Thoracic aorta (tissue), 2 donors: ENCODE measurements at regions not wholly inside any gene's neighbourhood (a gene's known extent, or its start where the extent isn't known, plus 50 kb on each side); places are given as distances from the start of the nearest gene placed in this dataset.

Source experiments
- ATAC-seq: fragments of 150-250 bp; one replicate; pipeline ENCODE4 v1.8.0; 2017; ENCODE audit warnings: low read depth; ENCODE audit not compliant: insufficient number of reproducible peaks, low FRiP score
- DNase-seq: peaks from one replicate; pipeline ENCODE4 v3.0.0-alpha.2; 2020; ENCODE audit warnings: low spot score
- H3K27ac ChIP-seq, 2 donors: fragments of 200-600 bp; sonication (generic); 1 replicate in 1 of 2; 2 replicates in 1 of 2; pipeline ENCODE4 v1.5.1; 2016; ENCODE audit warnings: mild to moderate bottlenecking in 2 of 2, moderate library complexity in 2 of 2
- H3K27me3 ChIP-seq: fragments of 200-600 bp; sonication (generic); replicated peaks from 2 replicates; pipeline ENCODE4 v1.6.0; 2016; ENCODE audit warnings: mild to moderate bottlenecking; ENCODE audit not compliant: insufficient read depth
- H3K36me3 ChIP-seq: fragments of 200-600 bp; sonication (generic); one replicate; pipeline ENCODE4 v1.5.1; 2016
- H3K4me1 ChIP-seq, 2 donors: fragments of 200-600 bp; sonication (generic); 1 replicate in 1 of 2; 2 replicates in 1 of 2; pipeline versions ENCODE4 v1.5.1 to v1.6.0; 2016; ENCODE audit warnings: low read depth in 2 of 2, mild to moderate bottlenecking in 1 of 2; ENCODE audit not compliant: control insufficient read depth in 1 of 2
- H3K4me3 ChIP-seq: fragments of 200-600 bp; sonication (generic); 2 replicates; pipeline ENCODE4 v1.5.1; 2016; ENCODE audit warnings: mild to moderate bottlenecking
- H3K9me3 ChIP-seq: fragments of 200-600 bp; sonication (generic); 2 replicates; pipeline ENCODE4 v1.5.1; 2016
- CTCF ChIP-seq: fragments of 200-600 bp; sonication (generic); IDR thresholded peaks from one replicate; pipeline ENCODE4 v1.5.1; 2019; ENCODE audit warnings: antibody characterized with exemption

GRCh38 chr13:83184819-83185218, 697.5 kb downstream of the SLITRK1 start:
- DNase-seq = no peak

GRCh38 chr13:83184150-83184475, 698.2 kb downstream of the SLITRK1 start:
- TF ChIP-seq CTCF = no peak
- H3K36me3 ChIP-seq = no peaks in the 10 kb centered on the region
- H3K9me3 ChIP-seq = no peaks in the 10 kb centered on the region
- H3K4me1 ChIP-seq = no peaks in the 10 kb centered on the region
- ATAC-seq = no peak
- H3K27me3 ChIP-seq = no peaks in the 10 kb centered on the region
- H3K27ac ChIP-seq = no peak overlapping the region
- DNase-seq = no peak
- H3K4me3 ChIP-seq = no peak overlapping the region

More at GRCh38 chr13:83184819-83185218, 697.5 kb downstream of the SLITRK1 start:
- H3K36me3 ChIP-seq = no peaks in the 10 kb centered on the region
- no peaks in the 10 kb centered on the region for H3K27me3 ChIP-seq
- no peak for ATAC-seq
- no peak overlapping the region for H3K27ac ChIP-seq
- no peaks in the 10 kb centered on the region for H3K4me1 ChIP-seq
- no peak overlapping the region for H3K4me3 ChIP-seq
- H3K9me3 ChIP-seq = no peaks in the 10 kb centered on the region
- no peak for TF ChIP-seq CTCF

- Histone ChIP-seq H3K4me1 (no peaks in the 10 kb centered on the region), H3K9me3 (no peaks in the 10 kb centered on the region), H3K4me3 (no peak overlapping the region), H3K27me3 (no peaks in the 10 kb centered on the region), H3K36me3 (no peaks in the 10 kb centered on the region), H3K27ac (no peak overlapping the region)
- TF ChIP-seq CTCF = no peak
- DNase-seq (no peak), ATAC-seq (no peak)
These were observed 698.7 kb downstream of the SLITRK1 start for GRCh38 chr13:83183439-83184149.

GRCh38 chr13:83182845-83183244, 699.4 kb downstream of the SLITRK1 start:
- H3K9me3 ChIP-seq = no peaks in the 10 kb centered on the region

GRCh38 chr13:83178008-83178407, 704.3 kb downstream of the SLITRK1 start:
- no peak for ATAC-seq

More at GRCh38 chr13:83182845-83183244, 699.4 kb downstream of the SLITRK1 start:
- H3K36me3 ChIP-seq = no peaks in the 10 kb centered on the region
- no peak for DNase-seq
- no peak overlapping the region for H3K27ac ChIP-seq
- no peak for TF ChIP-seq CTCF
- no peaks in the 10 kb centered on the region for H3K27me3 ChIP-seq
- ATAC-seq = no peak
- H3K4me1 ChIP-seq = no peaks in the 10 kb centered on the region
- H3K4me3 ChIP-seq = no peak overlapping the region

More at GRCh38 chr13:83178008-83178407, 704.3 kb downstream of the SLITRK1 start:
- Histone ChIP-seq H3K27ac (no peak overlapping the region), H3K36me3 (no peaks in the 10 kb centered on the region), H3K27me3 (no peaks in the 10 kb centered on the region), H3K4me3 (no peak overlapping the region), H3K9me3 (no peaks in the 10 kb centered on the region), H3K4me1 (no peaks in the 10 kb centered on the region)
- no peak for DNase-seq
- TF ChIP-seq CTCF = no peak
